ENCODE measurements at regions not wholly inside any gene's neighbourhood (a gene's known extent, or its start where the extent isn't known, plus 50 kb on each side); places are given as distances from the start of the nearest gene placed in this dataset.

DNA sequence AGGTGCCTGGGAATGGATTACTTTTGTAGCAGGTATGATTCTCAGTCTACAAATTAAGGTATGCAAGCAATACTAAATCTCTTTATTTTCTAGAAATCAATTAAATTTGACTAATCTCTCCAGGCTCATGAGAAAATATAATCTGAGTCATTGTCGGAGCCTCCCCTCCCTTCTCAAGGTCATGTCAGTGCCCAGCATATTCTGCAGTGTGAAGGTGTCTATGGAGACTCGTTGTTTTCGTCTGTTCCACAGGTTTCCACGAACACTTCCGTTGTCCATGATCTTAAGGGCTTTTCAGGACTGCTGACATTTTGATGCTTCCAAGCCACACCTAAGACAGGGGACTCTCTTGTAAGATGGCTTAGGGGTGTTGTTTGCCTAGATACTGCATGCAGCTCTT is 56.6 kb upstream of the SCOC start:
- DNase-seq (ENCODE audit: low spot score in 2 of 2), result no peak
- FAIRE-seq, result no peak

DNA sequence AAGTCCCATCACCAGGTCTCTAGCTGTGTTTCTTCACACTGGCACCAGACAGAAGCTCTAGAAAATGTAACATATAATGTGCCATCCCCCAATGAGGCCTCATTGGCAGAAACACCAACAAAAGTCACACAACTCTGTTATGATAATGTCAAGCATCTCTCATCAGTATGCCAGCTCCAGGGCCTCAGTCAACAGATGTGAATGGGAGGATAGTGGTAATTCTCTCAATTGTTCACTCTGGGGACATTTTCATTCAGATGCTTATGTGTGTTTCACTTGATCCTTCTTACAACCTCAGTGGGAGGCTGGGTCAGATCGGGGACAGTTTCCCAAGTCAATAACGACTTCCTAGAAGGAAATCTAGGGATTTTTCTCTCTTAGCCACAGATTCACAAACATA is 57.5 kb upstream of the SCOC start:
- DNase-seq (ENCODE audit: low spot score in 2 of 2) (no peak), FAIRE-seq (no peak)

DNA sequence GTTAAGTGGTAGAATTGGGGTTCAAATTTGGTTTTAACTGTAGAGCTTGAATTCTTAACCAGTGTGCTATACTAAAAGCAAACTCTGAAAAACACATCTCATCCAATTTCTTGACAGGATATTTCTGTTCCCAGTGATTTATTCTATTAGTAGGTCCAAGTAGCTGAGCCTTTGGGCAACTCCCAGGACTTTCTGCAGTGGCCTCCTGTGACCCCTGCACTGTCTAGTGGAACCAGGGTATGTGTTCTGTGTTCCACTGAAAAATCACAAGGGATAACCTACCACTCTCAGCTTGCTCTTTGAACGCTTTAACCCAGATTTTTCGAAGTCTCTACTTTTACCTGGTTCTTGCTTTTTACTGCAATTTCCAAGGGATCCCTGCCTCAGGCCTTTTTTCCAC is 58.0 kb upstream of the SCOC start:
- no peak for FAIRE-seq
- no peak for DNase-seq (ENCODE audit: low spot score in 2 of 2)

DNA sequence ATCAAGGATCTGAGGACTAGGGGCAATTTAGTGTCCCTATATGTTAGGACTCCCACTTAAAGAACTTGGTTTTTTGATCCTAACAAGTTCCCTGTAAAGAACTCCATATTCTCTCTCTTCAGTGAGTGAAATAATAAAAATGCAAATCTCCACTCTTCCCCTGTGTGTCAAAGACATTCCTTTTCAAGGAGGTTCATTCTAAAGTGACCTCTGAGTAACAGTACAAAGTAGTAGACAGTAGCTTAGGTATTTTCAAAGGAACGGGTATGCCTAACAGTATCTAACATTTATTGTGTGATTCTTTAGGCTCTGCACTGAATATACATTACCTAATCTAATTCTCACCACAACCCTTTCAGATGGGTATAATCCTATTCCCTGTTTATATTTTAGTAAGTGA is 58.4 kb upstream of the SCOC start:
- no peak for FAIRE-seq
- no peak for DNase-seq (ENCODE audit: low spot score in 2 of 2)

DNA sequence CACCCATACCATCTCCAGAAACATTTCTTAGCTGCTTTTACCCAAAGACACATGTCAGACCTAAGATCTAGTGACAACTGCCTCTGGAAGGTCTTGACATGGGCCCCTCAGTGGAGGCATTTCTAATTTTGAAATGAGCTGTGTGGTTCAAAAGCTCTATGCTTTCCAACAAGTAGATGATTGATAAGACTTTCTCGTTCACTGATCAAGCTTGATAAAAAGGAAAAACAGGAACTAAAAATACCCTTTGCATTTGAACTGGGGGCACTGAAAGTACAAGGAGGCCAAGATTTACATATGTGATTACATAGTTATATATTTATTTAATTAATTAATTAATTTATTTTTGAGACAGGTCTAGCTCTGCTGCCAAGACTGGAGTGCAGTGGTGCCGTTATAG is 61.3 kb upstream of the SCOC start:
- DNase-seq (ENCODE audit: low spot score in 2 of 2) (no peak), FAIRE-seq (no peak)

DNA sequence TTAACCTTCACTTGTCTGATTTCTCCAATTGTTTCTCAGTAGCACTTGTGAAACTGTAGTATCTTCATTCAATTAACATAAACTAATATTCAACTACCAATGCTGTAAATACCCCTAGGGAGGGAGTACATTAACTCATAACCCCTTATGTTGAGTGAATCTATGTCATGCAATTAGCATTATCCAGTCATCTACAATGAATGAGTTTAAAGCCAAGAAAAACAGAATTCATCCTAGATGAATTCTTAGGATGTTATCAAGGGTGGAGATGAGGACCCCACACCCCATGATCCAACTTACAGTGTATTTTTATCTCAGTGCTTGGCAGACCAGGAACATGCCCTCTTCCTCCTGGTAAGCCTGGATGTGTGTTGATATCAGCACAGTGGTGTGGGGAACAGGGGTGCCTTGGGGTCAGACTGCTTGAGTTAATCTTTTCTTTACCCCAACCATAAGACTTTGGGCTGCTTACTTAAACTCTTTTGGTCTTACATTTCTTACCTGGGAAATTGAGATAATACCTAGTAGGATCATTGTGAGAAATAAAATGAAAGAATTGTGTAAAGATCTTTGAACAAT is 62.1 kb upstream of the SCOC start:
- FAIRE-seq (no peak), DNase-seq (ENCODE audit: low spot score in 2 of 2) (no peak)

DNA sequence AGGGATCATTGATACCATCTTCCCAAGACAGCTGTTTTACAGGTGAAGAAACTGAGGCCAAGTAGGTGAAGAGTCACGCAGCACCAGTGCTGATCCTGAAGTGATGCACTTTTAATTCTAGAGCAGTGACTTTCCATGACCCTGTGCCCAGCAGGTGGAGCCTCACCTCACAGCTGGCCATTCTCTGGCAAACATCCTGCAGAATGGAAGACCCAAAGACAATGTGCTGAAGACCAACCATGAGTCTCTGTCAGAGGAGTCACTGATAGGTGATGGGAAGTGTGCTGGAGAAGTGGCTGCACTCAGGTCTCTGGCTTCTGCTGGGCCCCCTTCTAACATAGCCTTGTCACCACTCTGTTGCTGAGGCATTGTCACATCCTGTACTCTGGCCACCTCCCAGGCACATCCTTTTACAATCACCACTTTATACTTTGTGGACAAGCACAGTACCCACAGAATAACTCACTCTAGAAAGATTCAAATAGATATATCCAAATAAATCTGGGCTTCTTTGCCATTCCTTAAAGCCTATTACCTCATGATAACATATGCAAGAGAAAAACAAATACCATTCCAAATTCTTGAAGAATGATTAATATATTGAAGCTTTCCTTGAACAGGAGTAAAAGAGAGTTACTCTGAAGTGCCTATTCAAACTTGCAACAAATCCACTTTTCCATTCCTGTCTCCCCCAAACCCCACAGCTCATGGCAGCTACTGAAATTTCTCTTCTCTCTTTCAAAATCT is 64.1 kb upstream of the SCOC start:
- FAIRE-seq, result no peak
- no peak for DNase-seq (ENCODE audit: low spot score in 2 of 2)

DNA sequence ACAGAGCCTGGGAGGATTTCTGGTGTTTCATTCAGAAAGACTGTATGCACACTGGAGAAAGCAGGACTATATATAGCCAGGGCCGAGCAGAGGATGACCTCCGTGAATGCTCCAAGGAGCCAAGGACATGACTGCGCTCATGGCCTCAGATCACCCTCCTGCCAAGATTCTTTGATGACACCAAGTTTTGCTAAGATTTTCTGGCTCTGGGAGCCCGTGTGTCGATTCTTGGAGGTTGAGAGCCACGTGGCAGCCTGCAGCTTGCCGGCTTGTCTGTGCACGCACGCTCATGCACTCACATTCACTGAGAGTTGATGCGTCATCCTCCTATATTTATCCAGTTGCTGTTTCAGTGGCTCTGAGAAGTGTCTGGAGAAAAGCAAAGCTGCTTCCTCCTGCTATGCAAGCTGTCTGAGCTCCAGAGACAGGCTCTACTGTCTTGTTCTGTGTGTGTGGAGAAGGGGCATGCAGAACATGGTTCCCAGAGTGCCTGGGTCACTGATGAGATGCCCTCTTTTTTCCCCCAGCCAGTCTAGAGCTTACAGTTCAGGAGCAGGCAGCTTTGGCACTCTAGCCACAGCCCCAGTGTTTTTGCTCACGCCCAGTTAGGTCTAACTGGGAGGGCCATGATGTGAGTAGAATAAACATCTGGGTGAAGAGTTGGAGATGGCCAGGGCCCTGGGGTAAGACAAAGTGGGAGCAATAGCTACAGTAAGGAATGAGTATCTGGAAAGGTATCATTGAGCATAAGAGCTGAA is 64.9 kb upstream of the SCOC start:
- FAIRE-seq (no peak), DNase-seq (ENCODE audit: low spot score in 2 of 2) (peak in 1 of 2 donors; percentile 43)

DNA sequence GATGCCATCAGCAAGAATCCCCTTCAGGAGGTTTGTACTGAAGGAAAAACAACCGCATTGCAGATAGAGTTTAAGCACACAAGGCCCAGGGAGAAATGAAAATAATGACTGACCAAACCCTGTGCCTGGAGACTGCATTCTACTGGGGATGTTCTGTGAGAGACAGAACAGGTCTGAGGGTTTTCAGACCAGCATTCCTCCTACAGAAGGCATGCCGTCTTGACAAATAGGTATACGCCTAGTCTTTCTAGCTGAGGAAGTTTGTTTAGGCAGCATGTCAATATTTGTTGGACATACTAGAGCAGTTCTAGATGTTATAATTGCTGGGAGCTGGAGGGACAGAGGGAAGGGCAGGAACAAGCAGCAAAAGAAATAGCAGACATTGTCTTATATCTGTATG is 68.4 kb upstream of the SCOC start:
- DNase-seq (ENCODE audit: low spot score in 2 of 2), result no peak
- no peak for FAIRE-seq

DNA sequence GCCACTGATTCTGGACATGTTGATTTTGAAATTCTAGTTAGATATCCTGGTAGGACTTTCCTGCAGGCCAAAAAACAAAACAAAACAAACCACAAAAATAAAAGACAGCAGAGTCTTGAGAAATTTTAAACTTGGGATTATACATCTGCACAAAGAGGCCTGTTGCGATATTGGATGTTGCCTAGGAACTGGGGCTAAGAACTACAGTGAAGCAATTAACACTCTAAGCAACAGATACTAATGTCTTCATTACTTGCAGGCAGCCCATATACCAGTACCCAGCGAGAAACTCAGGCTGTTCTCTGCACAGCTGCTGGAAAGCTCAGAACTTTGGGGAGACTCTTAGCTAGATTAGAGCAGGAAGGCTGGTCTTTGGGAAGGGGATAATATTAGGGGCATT is 69.1 kb upstream of the SCOC start:
- DNase-seq (ENCODE audit: low spot score in 2 of 2), result no peak
- FAIRE-seq, result no peak

DNA sequence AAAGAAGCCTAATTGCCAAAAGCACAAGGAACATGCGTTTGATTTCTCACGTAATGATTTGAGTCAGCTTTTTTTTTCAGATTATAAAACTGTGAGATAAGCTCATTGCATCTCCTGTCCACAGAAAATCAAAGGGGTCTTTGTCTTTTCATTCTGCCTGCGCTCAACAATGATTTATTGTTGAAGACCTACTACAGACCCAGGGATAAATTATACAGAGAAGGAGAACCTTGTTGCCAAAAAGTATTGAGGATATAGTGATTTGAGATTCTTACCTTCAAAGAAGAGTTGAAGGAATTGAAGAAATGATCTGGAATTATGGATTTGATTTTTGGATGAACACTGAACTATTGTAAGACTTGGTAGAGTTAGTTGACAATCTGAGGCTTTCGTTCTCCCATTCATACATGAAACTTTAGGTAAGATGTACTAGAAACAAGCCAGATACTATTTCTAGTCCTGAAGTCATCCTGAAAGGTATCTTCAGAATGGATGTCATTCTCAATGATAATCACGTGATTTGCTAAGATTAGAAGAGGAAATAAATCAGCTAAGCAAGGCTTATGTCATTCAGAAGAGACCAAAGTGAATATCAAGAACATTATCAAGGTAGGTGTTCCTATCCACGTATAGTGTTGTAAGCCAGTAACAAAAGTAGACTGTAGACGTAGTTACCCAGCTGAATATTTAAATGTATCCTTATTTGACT is 71.1 kb upstream of the SCOC start:
- DNase-seq (ENCODE audit: low spot score in 2 of 2), result no peak
- FAIRE-seq, result peak; percentile 63

DNA sequence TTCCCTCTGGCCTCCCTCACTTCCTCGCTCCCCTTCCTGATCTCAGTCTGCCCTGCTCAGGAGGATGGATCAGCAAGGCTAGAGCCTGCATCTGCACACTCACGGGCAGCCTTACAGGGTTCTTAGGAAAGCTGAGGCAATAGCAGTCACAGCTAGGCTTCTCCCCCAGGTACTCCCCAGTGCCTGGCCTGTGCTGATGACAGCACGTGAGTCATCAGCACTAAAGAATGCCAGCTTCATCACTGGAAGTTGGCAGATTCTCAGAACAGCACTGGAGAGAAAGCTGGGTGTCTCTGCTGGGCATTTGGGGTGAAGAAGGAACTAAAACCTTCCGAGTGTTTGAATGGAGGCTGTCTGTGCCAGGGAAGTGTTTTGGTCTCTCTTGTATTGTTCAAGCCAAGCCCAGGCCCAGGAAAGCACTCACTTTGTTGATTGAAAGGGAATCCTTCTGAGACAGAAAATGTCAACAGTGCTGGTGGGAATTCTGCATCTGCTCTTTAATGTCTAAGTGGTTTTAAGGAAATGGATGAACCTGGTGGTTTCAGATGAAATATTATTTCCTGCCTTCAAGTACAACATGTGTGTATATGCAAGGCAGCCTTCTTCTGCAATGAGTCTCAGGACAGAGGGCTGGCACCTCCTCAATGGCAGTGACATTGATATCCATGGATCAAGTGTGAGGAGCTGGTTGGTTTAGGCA is 73.0 kb upstream of the SCOC start:
- DNase-seq (ENCODE audit: low spot score in 2 of 2) (no peak), FAIRE-seq (no peak)

DNA sequence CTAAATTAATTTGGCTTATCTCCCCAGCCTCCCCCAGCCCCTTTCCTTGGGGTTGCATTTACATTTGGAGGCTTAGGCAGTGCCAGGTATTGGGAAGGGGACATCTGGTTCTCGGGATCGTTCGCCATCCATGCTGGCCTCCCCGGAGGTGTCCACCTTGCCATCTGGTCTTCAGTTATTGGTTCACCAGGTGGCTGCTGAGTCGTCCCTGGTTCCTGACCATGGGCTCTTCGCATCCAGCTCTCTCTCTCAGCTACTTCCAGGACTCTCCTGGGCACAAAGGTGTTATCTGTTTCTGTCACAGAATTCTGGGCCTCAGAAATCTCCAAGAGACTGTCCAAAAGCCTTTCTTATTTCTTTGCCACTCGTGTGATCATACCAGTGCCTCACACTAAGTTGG is 75.4 kb upstream of the SCOC start:
- FAIRE-seq, result no peak
- DNase-seq (ENCODE audit: low spot score in 2 of 2), result no peak

DNA sequence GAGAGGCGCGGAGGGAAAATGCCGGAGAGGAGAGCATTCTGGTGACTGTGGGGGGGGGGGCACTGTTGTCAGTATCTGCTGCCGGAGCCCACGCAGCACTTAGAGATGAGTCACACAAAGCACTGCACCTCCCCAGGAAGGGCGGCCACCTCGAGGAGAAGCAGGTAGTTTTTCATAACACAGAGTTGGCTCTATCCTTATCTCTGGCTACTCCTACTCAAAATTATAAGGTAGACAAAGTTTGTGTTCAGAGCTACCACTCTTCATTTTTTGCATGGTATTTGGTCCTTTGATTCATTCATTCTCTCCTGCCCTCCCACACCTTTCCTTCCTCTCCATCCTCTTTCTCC is 76.2 kb upstream of the SCOC start:
- no peak for DNase-seq (ENCODE audit: low spot score in 2 of 2)
- FAIRE-seq, result no peak

DNA sequence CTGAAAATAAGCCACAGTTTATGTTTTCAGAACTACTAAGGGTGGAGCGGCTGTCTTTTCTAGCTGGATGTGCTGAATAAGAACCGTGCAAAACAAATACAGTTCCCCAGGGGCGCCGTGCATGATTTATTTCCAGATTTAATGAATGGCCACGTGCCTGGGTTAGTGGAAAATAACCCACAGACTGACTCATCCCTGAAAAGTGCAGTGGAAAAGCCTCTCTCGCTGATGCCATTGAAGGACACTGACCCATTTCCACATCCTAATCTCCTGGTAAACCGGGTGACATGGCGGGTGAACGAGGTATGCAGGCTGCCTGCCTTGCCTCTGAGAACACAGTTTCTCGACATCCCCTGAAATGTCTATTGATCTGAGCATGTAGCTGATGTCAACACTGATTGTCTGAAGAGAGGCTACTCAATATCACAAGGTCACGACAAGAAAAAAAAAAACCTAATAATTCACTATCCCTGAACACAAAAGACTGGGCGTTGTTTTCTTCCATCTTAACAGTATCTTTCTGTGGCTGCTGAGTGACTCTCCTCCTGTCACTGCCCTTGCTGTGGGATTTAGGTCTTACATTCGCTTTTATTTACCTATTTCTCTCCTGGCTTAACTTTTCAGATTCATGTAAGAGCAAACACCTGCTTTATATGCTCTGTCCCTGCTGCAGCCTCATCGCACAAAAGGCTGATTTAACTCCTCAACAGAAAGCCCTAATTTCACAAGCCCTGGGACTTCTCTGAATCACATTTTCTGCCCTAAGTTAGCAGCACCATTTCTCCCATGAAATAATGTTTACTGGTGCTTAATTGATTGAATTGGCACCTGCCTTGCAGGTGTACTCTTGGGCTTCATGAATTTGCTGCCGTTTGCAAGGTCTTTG is 76.9 kb upstream of the SCOC start:
- DNase-seq (ENCODE audit: low spot score in 2 of 2) (peak in 1 of 2 donors; percentile 32), FAIRE-seq (no peak)

DNA sequence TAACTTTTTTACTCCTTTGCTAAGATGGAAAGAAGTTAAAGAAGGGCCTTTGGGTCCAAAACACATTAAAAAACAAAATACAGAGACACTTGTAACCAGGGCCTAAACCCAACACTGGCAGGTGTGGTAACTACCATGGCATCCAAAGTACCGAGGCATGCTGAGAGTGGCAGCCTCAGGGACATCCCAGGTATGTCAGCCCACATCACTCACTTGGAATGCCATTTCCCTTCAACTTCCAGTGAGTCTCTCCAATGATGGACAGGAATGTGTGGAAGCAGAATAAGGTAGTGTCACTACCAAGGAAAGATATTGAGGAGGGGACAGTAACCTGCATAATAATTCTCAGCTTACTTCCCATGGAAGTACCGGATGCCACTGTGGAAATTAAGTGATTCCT is 79.5 kb upstream of the SCOC start:
- FAIRE-seq, result no peak

DNA sequence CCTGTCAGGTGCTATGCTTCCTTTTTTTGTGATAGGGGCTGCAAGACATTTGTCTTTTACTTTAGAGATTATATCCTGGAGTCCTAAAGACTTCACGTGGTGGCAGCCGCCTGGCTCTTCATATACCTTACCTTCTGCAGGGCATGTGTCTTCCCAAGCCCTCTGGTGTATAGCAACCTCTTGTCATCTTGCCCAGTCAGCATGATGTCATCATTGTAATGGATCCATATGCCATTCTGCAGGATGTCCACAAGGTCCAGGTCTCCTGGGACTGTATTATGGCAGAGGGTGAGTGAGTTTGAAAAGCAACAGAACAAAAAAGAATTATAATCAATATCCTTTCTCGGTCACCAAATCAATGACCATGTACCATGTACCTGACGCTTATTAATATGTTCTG is 82.2 kb upstream of the SCOC start:
- DNase-seq (ENCODE audit: low spot score in 2 of 2), result no peak
- no peak for FAIRE-seq

More for the DNA sequence above, 79.5 kb upstream of the SCOC start:
- DNase-seq (ENCODE audit: low spot score in 2 of 2), result no peak

DNA sequence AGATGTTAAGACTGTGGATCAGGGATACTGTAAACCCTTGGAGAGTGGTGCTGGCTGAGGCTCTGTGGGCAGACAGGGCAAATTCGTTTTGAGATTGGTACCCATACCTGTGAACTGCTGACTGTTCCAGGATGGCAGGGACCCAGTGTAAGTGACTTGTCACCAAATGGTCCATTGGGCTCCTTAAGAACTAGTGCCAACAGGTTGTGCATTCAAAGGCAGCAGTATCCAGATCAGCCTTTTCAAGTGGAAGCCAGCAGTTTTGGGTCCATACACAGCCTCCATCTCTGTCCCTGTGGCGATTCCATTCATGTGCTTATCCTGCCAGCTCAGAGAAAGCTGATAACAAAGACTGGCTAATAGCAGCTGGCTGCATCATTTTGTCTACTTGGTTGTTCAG is 84.0 kb upstream of the SCOC start:
- no peak for FAIRE-seq
- no peak for DNase-seq (ENCODE audit: low spot score in 2 of 2)

DNA sequence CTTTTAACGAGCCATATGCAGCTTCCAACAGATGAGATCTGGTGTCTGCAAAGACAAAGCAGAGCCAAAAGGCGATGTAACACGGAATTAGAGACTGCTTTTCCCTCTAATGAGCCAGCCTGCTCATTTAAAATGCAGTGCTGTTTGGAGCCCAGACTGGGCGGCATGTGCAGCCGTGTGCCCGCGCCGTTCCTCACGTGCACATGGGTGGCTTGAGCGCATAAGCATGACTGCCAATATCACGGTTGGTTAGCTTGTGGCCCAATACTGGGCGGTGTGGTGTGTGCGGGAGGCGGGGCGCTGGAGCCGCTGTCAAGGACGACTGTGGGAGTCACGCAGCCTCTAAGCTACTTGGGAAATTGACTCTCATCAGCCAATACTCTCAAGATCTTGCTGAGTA is 87.0 kb upstream of the SCOC start:
- FAIRE-seq, result no peak
- DNase-seq (ENCODE audit: low spot score in 2 of 2), result peak in 1 of 2 donors; percentile 42

DNA sequence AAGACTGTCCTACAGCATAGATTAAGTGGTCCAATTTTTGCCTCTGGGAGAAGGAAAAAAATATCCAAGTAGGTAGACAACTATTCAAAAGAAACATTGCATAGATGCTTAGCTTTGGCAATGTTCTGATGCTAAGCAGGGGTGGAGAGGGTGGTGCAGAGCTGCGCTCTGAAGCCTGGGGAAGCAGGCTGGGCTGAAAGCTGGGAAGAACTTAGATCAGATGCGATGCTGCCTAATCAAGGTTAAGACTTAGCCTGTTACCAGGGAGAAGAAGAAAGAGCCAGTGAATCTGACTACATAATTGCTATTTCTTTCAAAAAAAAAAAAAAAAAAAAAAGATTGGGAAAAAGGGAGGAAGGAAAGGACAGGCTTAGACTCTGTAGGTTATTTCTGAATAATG is 89.0 kb upstream of the SCOC start:
- FAIRE-seq (no peak), DNase-seq (ENCODE audit: low spot score in 2 of 2) (no peak)
